HEK293T (cell line): ENCODE measurements at regions not wholly inside any gene's neighbourhood (a gene's known extent, or its start where the extent isn't known, plus 50 kb on each side); places are given as distances from the start of the nearest gene placed in this dataset.

Experiments used
- BHLHE40 ChIP-seq: fragments of 450-650 bp; IDR thresholded peaks from 2 replicates; pipeline ENCODE4 v1.6.1; 2016; ENCODE audit warnings: mild to moderate bottlenecking, moderate library complexity, borderline replicate concordance
- FOXA1 ChIP-seq: fragments of 450-650 bp; IDR thresholded peaks from 2 replicates; pipeline ENCODE4 v1.6.1; 2016; ENCODE audit warnings: mild to moderate bottlenecking
- FOXM1 ChIP-seq: fragments of 450-650 bp; IDR thresholded peaks from 2 replicates; pipeline ENCODE4 v1.6.1; 2017; ENCODE audit warnings: mild to moderate bottlenecking, borderline replicate concordance
- HDGF ChIP-seq: fragments of 450-650 bp; IDR thresholded peaks from 2 replicates; pipeline ENCODE4 v1.6.1; 2017; ENCODE audit warnings: antibody characterized with exemption, borderline replicate concordance
- LEF1 ChIP-seq: fragments of 450-650 bp; IDR thresholded peaks from 2 replicates; pipeline ENCODE4 v1.6.1; 2017; ENCODE audit warnings: mild to moderate bottlenecking, borderline replicate concordance
- NFRKB ChIP-seq: fragments of 450-650 bp; IDR thresholded peaks from 2 replicates; pipeline ENCODE4 v1.6.1; 2016; ENCODE audit warnings: mild to moderate bottlenecking, moderate library complexity
- PKNOX1 ChIP-seq: fragments of 450-650 bp; IDR thresholded peaks from 2 replicates; pipeline ENCODE4 v1.6.1; 2016
- SP1 ChIP-seq: fragments of 450-650 bp; IDR thresholded peaks from 2 replicates; pipeline ENCODE4 v1.6.1; 2017
- SUZ12 ChIP-seq: fragments of 450-650 bp; IDR thresholded peaks from 2 replicates; pipeline ENCODE4 v1.6.1; 2016; ENCODE audit warnings: mild to moderate bottlenecking
- TARDBP ChIP-seq: fragments of 450-650 bp; IDR thresholded peaks from 2 replicates; pipeline ENCODE4 v1.6.1; 2016

- TF ChIP-seq SP1 (no peak), HDGF (no peak), FOXM1 (no peak), NFRKB (no peak), SUZ12 (no peak), LEF1 (no peak), FOXA1 (no peak), PKNOX1 (no peak), BHLHE40 (no peak), TARDBP (no peak)
Observed at GRCh38 chr2:145592361-145592760, 1072.4 kb upstream of the ZEB2 start.
